Trophoblast cell (in vitro differentiated cells and primary cell): ENCODE measurements at regions not wholly inside any gene's neighbourhood (a gene's known extent, or its start where the extent isn't known, plus 50 kb on each side); places are given as distances from the start of the nearest gene placed in this dataset.
A peak's percentile ranks its signal among the peaks of the same experiment; 100 is the strongest.
"Not testable (repeated sequence)": the region's sequence is repeated elsewhere in the genome, so short reads cannot be mapped to it uniquely, and the experiment has no call there.

ENCODE experiments used
- DNase-seq, 2 donors: peaks; one replicate each; pipeline ENCODE4 v3.0.0-alpha.2; 2016
- H2AFZ ChIP-seq: 2 replicates; pipeline ENCODE4 v1.6.1; 2013; ENCODE audit warnings: low read length, moderate library complexity, mild to moderate bottlenecking; ENCODE audit not compliant: insufficient read depth, poor library complexity
- H2AK5ac ChIP-seq: 2 replicates; pipeline ENCODE4 v1.6.1; 2013; ENCODE audit warnings: mild to moderate bottlenecking, low read length
- H2BK120ac ChIP-seq: 2 replicates; pipeline ENCODE4 v1.6.1; 2013; ENCODE audit warnings: low read length, mild to moderate bottlenecking, moderate library complexity; ENCODE audit not compliant: insufficient read depth, poor library complexity
- H2BK12ac ChIP-seq: 2 replicates; pipeline ENCODE4 v1.6.1; 2013; ENCODE audit warnings: mild to moderate bottlenecking, low read length, moderate library complexity
- H2BK5ac ChIP-seq: 2 replicates; pipeline ENCODE4 v1.6.1; 2013; ENCODE audit warnings: low read length, low read depth, moderate library complexity, mild to moderate bottlenecking; ENCODE audit not compliant: poor library complexity
- H3K14ac ChIP-seq: 2 replicates; pipeline ENCODE4 v1.6.1; 2013; ENCODE audit warnings: mild to moderate bottlenecking, low read length
- H3K18ac ChIP-seq: 2 replicates; pipeline ENCODE4 v1.6.1; 2013; ENCODE audit warnings: mild to moderate bottlenecking, low read length
- H3K23ac ChIP-seq: 2 replicates; pipeline ENCODE4 v1.6.1; 2013; ENCODE audit warnings: low read length
- H3K27ac ChIP-seq: 2 replicates; pipeline ENCODE4 v1.5.1; 2013; ENCODE audit warnings: low read depth, mild to moderate bottlenecking, inconsistent platforms, low read length, moderate library complexity
- H3K27me3 ChIP-seq: 2 replicates; pipeline ENCODE4 v1.6.1; 2013; ENCODE audit warnings: inconsistent platforms, mild to moderate bottlenecking, low read length, moderate library complexity; ENCODE audit not compliant: insufficient read depth
- H3K36me3 ChIP-seq, 2 experiments: 1 replicate in 1 of 2; 2 replicates in 1 of 2; pipeline ENCODE4 v1.6.1; 2013; ENCODE audit warnings: low read length in 2 of 2, mild to moderate bottlenecking in 2 of 2, moderate library complexity in 1 of 2; ENCODE audit not compliant: insufficient read depth in 2 of 2, control insufficient read depth in 1 of 2
- H3K4ac ChIP-seq: 2 replicates; pipeline ENCODE4 v1.6.1; 2013; ENCODE audit warnings: low read depth, mild to moderate bottlenecking, low read length, moderate library complexity
- H3K4me1 ChIP-seq, 2 experiments: 1 replicate in 1 of 2; 2 replicates in 1 of 2; pipeline ENCODE4 v1.6.1; 2013; ENCODE audit warnings: low read length in 2 of 2, mild to moderate bottlenecking in 2 of 2, moderate library complexity in 1 of 2; ENCODE audit not compliant: insufficient read depth in 2 of 2, control insufficient read depth in 1 of 2
- H3K4me2 ChIP-seq: 2 replicates; pipeline ENCODE4 v1.6.1; 2013; ENCODE audit warnings: inconsistent platforms, mild to moderate bottlenecking, low read length, moderate library complexity
- H3K4me3 ChIP-seq: 2 replicates; pipeline ENCODE4 v1.5.1; 2013; ENCODE audit warnings: mild to moderate bottlenecking, low read depth, low read length, inconsistent platforms
- H3K79me1 ChIP-seq: one replicate; pipeline ENCODE4 v1.6.1; 2013; ENCODE audit warnings: low read length
- H3K79me2 ChIP-seq: 2 replicates; pipeline ENCODE4 v1.6.1; 2013; ENCODE audit warnings: low read length, mild to moderate bottlenecking; ENCODE audit not compliant: control insufficient read depth, insufficient read depth, poor library complexity
- H3K9ac ChIP-seq: 2 replicates; pipeline ENCODE4 v1.6.1; 2013; ENCODE audit warnings: mild to moderate bottlenecking, low read length
- H3K9me3 ChIP-seq: 2 replicates; pipeline ENCODE4 v1.6.1; 2013; ENCODE audit warnings: low read depth, mild to moderate bottlenecking, control low read depth, inconsistent platforms, low read length; ENCODE audit not compliant: insufficient read depth
- H4K12ac ChIP-seq: 2 replicates; pipeline ENCODE4 v1.6.1; 2013; ENCODE audit warnings: low read depth, mild to moderate bottlenecking, low read length, moderate library complexity
- H4K8ac ChIP-seq: 2 replicates; pipeline ENCODE4 v1.6.1; 2013; ENCODE audit warnings: low read depth, mild to moderate bottlenecking, low read length, moderate library complexity
- H4K91ac ChIP-seq: one replicate; pipeline ENCODE4 v1.6.1; 2013; ENCODE audit warnings: low read depth, mild to moderate bottlenecking, low read length, moderate library complexity
- WGBS: extraction: QIAGEN DNeasy Blood & Tissue Kit; methylation state at CpG from one replicate; pipeline ENCODE4 v1.1.7; 2013; ENCODE audit warnings: missing lambda C conversion rate; ENCODE audit not compliant: insufficient read length, insufficient coverage; ENCODE audit errors: extremely low coverage; 5-methylcytosine and 5-hydroxymethylcytosine counted together

GRCh38 chr2:89200247-89200527 lies 508.7 kb downstream of the RPIA start:
- H3K27me3 ChIP-seq, H3K4me3 ChIP-seq, H2AK5ac ChIP-seq, H2BK120ac ChIP-seq, H3K14ac ChIP-seq, H3K36me3 ChIP-seq, H3K4me1 ChIP-seq, H4K8ac ChIP-seq, H4K12ac ChIP-seq, H2BK5ac ChIP-seq, H3K18ac ChIP-seq, H2BK12ac ChIP-seq, H3K9ac ChIP-seq, H2AFZ ChIP-seq, H3K79me2 ChIP-seq, H3K23ac ChIP-seq, H3K9me3 ChIP-seq, H4K91ac ChIP-seq, H3K27ac ChIP-seq, H3K4me2 ChIP-seq, H3K79me1 ChIP-seq, H3K4ac ChIP-seq, DNase-seq: not testable (repeated sequence)
- WGBS = no CpG with 5 or more reads among the region's 4 CpGs

GRCh38 chr2:89202518-89202917 lies 511.0 kb downstream of the RPIA start:
- H3K27me3 ChIP-seq, H2BK5ac ChIP-seq, H2AK5ac ChIP-seq, DNase-seq, H4K91ac ChIP-seq, H3K23ac ChIP-seq, H3K18ac ChIP-seq, H2BK120ac ChIP-seq, H2AFZ ChIP-seq, H4K8ac ChIP-seq, H3K4ac ChIP-seq, H3K79me2 ChIP-seq, H3K14ac ChIP-seq, H3K79me1 ChIP-seq, H3K9me3 ChIP-seq, H4K12ac ChIP-seq, H3K9ac ChIP-seq, H3K27ac ChIP-seq, H3K4me1 ChIP-seq, H3K4me2 ChIP-seq, H2BK12ac ChIP-seq, H3K4me3 ChIP-seq, H3K36me3 ChIP-seq: not testable (repeated sequence)
- WGBS = no CpG with 5 or more reads among the region's 1 CpG

GRCh38 chr2:89205153-89205552 lies 513.7 kb downstream of the RPIA start:
- H3K27ac ChIP-seq, H2BK5ac ChIP-seq, H3K4me3 ChIP-seq, H3K14ac ChIP-seq, H3K23ac ChIP-seq, H3K79me2 ChIP-seq, H3K4ac ChIP-seq, H2AK5ac ChIP-seq, H3K27me3 ChIP-seq, H3K9me3 ChIP-seq, H3K4me1 ChIP-seq, H3K9ac ChIP-seq, H3K79me1 ChIP-seq, H4K91ac ChIP-seq, H4K12ac ChIP-seq, H2BK12ac ChIP-seq, H2AFZ ChIP-seq, H3K18ac ChIP-seq, H3K36me3 ChIP-seq, H4K8ac ChIP-seq, H3K4me2 ChIP-seq, H2BK120ac ChIP-seq: not testable (repeated sequence)
- DNase-seq = peak; percentile 49 to 81
- no CpG with 5 or more reads among the region's 11 CpGs for WGBS

GRCh38 chr2:89208144-89208932 lies 516.9 kb downstream of the RPIA start:
- WGBS = no CpG with 5 or more reads among the region's 9 CpGs
- H3K4me3 ChIP-seq, H2AK5ac ChIP-seq, H3K18ac ChIP-seq, H2BK5ac ChIP-seq, H2AFZ ChIP-seq, H3K9me3 ChIP-seq, H3K4me1 ChIP-seq, H4K12ac ChIP-seq, H3K27me3 ChIP-seq, H3K79me2 ChIP-seq, H3K79me1 ChIP-seq, H2BK12ac ChIP-seq, H4K91ac ChIP-seq, H3K23ac ChIP-seq, H3K14ac ChIP-seq, H3K4me2 ChIP-seq, H3K36me3 ChIP-seq, H2BK120ac ChIP-seq, H3K27ac ChIP-seq, H3K4ac ChIP-seq, H3K9ac ChIP-seq, H4K8ac ChIP-seq: not testable (repeated sequence)
- DNase-seq = peak; percentile 0 to 12
